Prostate gland (tissue), 2 donors: ENCODE measurements at regions not wholly inside any gene's neighbourhood (a gene's known extent, or its start where the extent isn't known, plus 50 kb on each side); places are given as distances from the start of the nearest gene placed in this dataset.

Experiments used
- POLR2A ChIP-seq: fragments of 450-650 bp; IDR thresholded peaks from one replicate; pipeline ENCODE4 v1.6.1; 2016; ENCODE audit warnings: antibody characterized with exemption, mild to moderate bottlenecking
- POLR2AphosphoS5 ChIP-seq: sonication (generic); formaldehyde crosslinking; IDR thresholded peaks from one replicate; pipeline ENCODE4 v1.6.1; 2017; ENCODE audit warnings: antibody characterized with exemption
- TF ChIP-seq, protein P1 (sequence below), 4 experiments: fragments of 200-600 bp in 2 of 4; fragments of 450-650 bp in 2 of 4; sonication (generic) in 2 of 4; IDR thresholded peaks; 1 replicate in 3 of 4; 2 replicates in 1 of 4; pipeline ENCODE4 v1.5.1; 2016 to 2019; ENCODE audit warnings: antibody characterized with exemption in 4 of 4, mild to moderate bottlenecking in 2 of 4, moderate library complexity in 2 of 4

DNA sequence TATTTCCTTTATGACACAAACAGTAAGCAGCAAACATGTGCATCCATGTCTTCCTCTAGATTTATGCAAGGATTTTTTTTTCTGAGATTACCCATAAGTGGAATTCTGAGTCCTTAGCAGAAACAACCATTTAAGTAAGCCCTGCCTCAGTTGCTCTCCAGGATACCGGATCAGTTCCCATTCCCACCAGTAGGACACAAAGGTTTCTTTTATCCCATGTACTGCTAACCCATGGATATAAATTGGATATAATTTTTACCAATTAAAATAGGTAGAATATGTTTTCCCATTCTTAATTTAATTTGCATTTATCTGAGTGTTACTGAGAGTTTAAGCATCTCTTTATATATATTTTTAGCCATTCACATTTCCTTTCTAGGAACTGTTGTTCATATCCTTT is 280.9 kb downstream of the FGFR2 start:
- TF ChIP-seq, protein P1, sequence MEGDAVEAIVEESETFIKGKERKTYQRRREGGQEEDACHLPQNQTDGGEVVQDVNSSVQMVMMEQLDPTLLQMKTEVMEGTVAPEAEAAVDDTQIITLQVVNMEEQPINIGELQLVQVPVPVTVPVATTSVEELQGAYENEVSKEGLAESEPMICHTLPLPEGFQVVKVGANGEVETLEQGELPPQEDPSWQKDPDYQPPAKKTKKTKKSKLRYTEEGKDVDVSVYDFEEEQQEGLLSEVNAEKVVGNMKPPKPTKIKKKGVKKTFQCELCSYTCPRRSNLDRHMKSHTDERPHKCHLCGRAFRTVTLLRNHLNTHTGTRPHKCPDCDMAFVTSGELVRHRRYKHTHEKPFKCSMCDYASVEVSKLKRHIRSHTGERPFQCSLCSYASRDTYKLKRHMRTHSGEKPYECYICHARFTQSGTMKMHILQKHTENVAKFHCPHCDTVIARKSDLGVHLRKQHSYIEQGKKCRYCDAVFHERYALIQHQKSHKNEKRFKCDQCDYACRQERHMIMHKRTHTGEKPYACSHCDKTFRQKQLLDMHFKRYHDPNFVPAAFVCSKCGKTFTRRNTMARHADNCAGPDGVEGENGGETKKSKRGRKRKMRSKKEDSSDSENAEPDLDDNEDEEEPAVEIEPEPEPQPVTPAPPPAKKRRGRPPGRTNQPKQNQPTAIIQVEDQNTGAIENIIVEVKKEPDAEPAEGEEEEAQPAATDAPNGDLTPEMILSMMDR (IDR thresholded peaks at IDR 0.05) = no peak
- TF ChIP-seq POLR2AphosphoS5 (no peak), POLR2A (no peak)
